ENCODE measurements at regions not wholly inside any gene's neighbourhood (a gene's known extent, or its start where the extent isn't known, plus 50 kb on each side); places are given as distances from the start of the nearest gene placed in this dataset.
A peak's percentile ranks its signal among the peaks of the same experiment; 100 is the strongest.
"Not testable (repeated sequence)": the region's sequence is repeated elsewhere in the genome, so short reads cannot be mapped to it uniquely, and the experiment has no call there.

- DNase-seq (ENCODE audit: low spot score), result no peak
These were observed 1408.4 kb upstream of the RAG2 start for GRCh38 chr11:38006466-38006865.

DNA sequence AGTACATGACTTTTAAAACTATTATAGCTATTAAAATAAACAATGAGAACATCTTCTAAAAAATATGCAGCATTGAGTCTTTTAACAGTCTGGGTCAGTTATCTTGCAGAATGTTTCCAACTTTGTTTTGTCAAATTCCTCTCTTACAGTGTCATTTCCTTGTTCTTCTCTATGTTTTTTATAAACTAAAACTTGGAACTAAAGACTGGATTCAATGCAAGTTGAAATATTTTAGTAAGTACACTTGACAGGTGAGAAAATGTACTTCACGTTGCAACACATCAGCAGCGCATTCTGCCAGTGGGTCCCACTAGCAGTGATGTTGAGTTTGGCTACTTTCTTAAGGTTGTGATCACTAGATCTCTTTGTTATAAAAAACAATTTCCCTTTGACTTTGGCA, 1407.6 kb upstream of the RAG2 start:
- DNase-seq (ENCODE audit: low spot score), result no peak

GRCh38 chr11:37999171-37999570, 1401.1 kb upstream of the RAG2 start:
- DNase-seq (ENCODE audit: low spot score), result no peak

DNA sequence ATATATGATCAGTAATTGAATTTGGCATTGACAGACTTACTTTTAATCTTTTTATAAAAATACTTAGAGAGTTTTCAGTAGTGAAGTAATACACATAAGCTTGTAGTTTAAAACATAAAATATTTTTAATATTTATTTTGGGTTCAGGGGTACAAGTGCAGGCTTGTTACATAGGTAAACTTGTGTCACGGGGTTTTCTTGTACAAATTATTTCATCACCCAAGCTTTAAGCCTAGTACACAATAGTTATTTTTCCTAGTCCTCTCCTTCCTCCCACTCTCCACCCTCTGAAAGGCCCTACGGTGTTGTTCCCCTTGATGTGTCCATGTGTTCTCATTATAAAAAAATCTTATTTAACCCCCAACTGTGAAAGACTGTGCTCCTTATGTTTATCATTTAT, 1397.8 kb upstream of the RAG2 start:
- no peak for DNase-seq (ENCODE audit: low spot score)

- no peak for DNase-seq (ENCODE audit: low spot score)
These were observed 1390.0 kb upstream of the RAG2 start for GRCh38 chr11:37988031-37988430.

DNA sequence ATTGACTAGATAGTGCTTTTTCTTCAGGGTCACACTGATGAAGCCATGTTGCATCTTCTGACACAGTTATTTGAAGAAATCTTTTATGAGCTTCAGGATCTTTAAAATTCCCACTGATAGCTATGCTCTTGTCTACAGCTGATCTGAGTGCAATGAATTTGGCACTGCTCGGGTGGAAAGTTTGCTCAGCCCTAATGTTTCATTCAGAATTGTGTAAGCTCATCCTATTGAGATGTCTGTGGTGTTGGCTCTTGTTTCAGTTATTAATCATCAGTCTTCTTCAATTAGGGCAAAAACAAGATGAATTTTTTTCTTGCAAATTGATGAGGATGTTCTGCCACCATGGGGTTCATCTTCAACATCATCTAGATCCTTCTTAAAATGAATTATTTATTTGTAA, 1387.0 kb upstream of the RAG2 start:
- no peak for DNase-seq (ENCODE audit: low spot score)

GRCh38 chr11:37978647-37979046, 1380.6 kb upstream of the RAG2 start:
- DNase-seq (ENCODE audit: low spot score), result no peak

GRCh38 chr11:37973941-37974340, 1375.9 kb upstream of the RAG2 start:
- DNase-seq (ENCODE audit: low spot score), result no peak

DNA sequence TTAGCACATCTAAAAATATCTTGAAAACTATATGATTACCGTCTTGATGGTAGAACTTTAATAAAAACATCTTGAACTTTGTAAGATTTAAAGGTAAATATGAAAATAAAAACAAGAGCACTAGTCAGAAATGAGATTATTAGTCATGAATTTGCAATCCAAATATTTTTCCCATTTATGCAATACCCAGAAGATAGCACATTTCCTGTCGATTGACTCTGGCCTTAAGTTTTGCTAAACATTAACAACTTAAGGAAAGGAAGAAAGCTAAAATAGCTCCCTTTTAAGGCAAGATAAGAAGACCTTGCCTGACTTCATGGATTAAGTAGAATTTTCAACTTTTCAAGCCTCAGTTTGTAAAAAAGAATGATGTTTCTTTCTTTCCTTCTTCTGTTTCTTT, 1374.7 kb upstream of the RAG2 start:
- DNase-seq (ENCODE audit: low spot score), result no peak

GRCh38 chr11:37969336-37969735, 1371.3 kb upstream of the RAG2 start:
- not testable (repeated sequence) for DNase-seq (ENCODE audit: low spot score)

- no peak for DNase-seq (ENCODE audit: low spot score)
These were observed 1370.1 kb upstream of the RAG2 start for GRCh38 chr11:37968148-37968547.

DNA sequence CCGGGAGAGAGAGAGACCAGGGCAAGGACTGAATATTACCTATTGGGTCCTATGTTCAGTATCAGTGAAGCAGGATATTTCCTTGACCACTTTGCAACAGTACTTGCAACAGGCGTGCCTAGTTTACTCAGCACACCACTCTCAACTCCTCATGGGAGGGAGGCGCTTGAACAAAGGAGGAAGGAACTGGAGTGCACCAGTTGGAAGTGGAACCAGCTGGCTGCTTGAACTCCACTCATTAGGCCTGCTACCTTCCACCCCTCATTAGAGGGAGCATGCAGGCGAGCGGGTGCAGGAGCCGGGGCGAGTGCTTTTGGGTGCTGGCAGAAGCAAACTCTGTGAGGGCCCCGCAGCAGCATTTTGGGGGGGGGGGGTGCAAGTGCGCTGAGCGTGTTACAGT, 1369.6 kb upstream of the RAG2 start:
- no peak for DNase-seq (ENCODE audit: low spot score)

GRCh38 chr11:37963440-37963839, 1365.4 kb upstream of the RAG2 start:
- no peak for DNase-seq (ENCODE audit: low spot score)

DNA sequence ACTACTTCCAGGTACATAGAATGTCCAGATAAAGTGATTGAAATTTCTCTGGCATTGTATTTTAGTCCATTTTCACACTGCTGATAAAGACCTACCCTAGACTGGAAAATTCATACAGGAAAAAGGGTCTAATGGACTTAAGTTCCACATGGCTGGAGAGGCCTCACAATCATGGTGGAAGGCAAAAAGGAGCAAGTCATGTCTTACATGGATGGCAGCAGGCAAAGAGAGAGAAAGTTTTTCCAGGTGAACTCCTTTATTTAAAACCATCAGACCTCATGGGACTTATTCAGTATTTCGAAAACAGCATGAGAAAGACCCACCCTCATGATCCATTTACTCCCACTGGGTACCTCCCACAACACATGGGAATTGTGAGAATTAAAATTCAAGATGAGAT, 1359.7 kb upstream of the RAG2 start:
- no peak for DNase-seq (ENCODE audit: low spot score)

- DNase-seq (ENCODE audit: low spot score), result no peak
These were observed 1354.0 kb upstream of the RAG2 start for GRCh38 chr11:37951996-37952395.

DNA sequence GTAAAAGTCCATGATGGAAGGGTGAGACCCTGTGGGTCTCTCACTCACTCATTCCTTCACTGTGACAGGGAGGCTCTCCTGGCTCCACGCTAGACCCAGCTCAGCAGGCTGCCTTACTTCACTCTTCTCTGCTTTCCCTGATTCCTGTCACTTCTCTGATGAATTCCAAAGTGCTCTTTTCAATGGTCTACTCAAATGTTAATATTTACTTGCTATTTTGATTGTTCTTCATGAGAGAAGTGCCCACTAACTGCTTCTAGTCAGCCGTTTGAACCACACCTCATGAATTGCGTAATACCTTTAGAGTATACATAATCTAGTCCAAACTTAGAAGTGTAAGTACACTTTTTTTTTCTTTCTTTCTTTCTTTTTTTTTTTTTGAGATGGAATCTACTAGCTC, 1350.2 kb upstream of the RAG2 start:
- no peak for DNase-seq (ENCODE audit: low spot score)

DNA sequence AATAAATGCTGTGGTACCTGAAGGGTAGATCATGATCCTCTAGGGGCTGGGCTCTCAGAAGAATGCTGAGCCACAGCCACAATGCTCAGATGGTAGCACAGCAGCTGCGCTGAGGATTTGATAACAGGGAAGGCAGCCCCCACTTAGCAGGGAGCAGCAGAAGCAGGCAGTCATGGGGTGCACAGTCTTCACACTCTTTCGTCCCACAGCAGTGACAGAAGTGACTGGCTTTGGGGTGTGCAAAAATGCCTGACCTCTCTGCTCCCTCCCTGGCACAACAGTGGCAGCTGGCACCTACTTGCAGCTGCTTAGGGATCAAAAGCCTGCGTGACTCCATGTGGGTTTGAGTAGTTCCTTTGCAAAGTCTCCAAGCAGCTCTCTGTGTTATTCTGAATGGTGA, 1349.8 kb upstream of the RAG2 start:
- no peak for DNase-seq (ENCODE audit: low spot score)

DNA sequence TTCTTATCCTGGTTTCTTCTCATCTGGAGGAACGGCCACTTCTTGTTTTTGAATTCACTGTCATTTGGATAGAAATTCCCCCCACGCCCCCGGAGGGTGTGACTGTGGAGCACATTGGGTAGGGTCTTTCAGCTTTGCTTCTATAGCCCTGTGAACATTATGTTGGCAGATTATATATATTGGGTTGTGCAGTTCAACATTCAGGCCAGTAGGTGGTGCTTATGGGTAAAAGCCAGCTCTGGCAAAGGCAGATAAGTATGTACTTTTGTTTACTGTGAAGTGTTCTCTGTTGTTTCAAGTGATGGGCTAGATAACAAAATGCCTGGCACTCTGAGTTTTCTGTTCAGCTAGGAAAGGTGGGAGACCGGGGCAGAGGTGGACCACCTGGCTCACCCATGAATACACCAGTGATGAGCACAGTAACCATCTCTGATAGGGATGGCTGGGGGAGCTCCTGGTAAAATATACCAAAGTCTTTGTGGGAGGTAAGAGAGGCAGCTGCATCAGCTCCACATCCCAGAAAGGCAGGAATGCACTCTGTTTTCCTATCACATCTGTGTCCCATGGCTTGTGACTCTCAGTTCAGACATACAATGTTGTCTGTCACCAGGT, 1348.2 kb upstream of the RAG2 start:
- DNase-seq (ENCODE audit: low spot score), result peak; percentile 31

DNA sequence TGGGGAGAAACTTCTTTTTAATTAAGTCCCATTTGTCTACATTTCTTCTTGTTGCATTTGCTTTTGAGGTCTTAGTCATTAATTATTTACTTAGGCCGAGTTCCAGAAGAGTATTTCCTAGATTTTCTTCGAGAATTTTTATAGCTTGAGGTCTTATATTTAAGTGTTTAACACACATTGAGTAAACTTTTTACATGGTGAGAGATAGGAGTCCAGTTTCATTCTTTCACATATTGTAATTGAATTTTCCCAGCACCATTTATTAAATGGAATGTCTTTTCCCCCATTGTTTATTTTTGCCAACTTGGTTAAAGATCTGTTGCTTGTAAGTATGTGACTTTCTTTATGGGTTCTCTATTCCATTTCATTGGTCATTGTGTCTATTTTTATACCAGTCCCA, 1344.0 kb upstream of the RAG2 start:
- DNase-seq (ENCODE audit: low spot score), result no peak

GRCh38 chr11:37929100-37929653, 1331.1 kb upstream of the RAG2 start:
- no peak for DNase-seq (ENCODE audit: low spot score)

GRCh38 chr11:37926772-37927171, 1328.7 kb upstream of the RAG2 start:
- DNase-seq (ENCODE audit: low spot score), result no peak

- DNase-seq (ENCODE audit: low spot score), result no peak
These were observed 1318.3 kb upstream of the RAG2 start for GRCh38 chr11:37916331-37916730.

DNA sequence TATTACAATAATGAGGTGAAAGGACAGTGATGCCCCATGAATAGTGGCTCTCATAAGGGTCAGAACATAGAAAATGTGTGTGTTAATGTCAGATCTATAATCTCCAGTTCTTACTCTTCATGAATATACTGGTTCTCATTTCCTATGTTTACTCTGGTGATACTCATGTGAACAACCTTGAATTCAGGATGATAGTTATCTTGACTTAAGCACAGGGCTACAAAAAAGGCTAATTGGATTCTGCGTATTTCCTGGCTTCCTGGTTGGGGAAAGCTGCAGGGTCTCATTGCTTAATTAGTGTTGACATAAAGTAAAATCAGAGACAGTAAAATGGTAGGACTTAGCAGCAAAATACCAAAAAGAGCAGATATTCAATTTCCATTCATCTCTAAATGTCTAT, 1316.8 kb upstream of the RAG2 start:
- DNase-seq (ENCODE audit: low spot score), result no peak

- DNase-seq (ENCODE audit: low spot score), result no peak
These were observed 1310.1 kb upstream of the RAG2 start for GRCh38 chr11:37908219-37908548.
